ENCODE measurements at regions not wholly inside any gene's neighbourhood (a gene's known extent, or its start where the extent isn't known, plus 50 kb on each side); places are given as distances from the start of the nearest gene placed in this dataset.

DNA sequence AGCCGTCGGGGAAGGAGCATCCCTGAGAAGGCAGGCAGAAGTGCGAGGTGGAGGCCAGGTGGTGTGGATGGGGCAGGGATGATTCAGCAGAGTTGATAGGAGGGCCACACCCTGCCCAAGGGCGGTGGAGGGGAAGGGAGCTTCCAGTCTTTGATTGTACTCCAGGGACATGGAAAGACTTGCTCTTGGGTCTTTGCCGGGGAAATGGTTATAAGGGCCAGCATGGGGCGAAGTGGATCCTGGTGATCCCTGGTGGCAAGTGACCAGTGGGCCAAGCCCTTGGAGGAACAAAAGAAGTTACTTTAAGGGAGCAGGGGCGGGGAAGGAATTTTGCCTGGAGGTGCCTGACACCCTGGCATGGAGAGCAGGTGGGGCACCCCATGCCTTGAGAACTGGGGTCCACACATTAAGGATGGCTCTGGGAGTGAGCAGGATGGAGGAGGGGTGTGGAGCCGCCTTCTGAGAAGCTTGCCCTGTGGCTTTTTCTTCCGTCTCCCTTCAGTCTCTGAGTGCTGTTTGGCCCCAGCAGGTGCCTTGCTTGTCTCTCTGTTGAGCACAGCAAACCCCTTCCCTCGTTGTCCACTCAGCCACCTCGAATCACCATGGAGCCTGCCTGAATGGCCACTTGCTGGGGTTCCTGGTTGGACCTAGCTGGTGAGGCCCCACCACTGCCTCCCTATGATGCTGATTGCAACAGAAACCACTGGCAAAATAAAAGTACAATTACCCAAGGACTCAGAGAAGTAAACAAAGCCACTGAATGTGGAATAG is 83.9 kb downstream of the RAMP3 start:
- no peak overlapping the region for H3K4me3 ChIP-seq
- no peak for DNase-seq (ENCODE audit: low spot score)
- peaks cover 6% of the 10 kb centered on the region for H3K27me3 ChIP-seq
- H3K9me2 ChIP-seq (replicated peaks; ENCODE audit: insufficient read depth): no peaks in the 10 kb centered on the region
- no peaks in the 10 kb centered on the region for H3K9me3 ChIP-seq (ENCODE audit: low read depth)
- no peak overlapping the region for H3K27ac ChIP-seq
- no peaks in the 10 kb centered on the region for H3K36me3 ChIP-seq (replicated peaks; ENCODE audit: insufficient read depth, low read depth)
- no peak overlapping the region for H2AFZ ChIP-seq
- 79% methylated on average over 11 of the region's 11 CpGs for WGBS (ENCODE audit: low lambda C conversion rate, missing lambda C conversion rate)
- H4K20me1 ChIP-seq (ENCODE audit: insufficient read depth, poor library complexity, severe bottlenecking): no peaks in the 10 kb centered on the region
- H3K79me2 ChIP-seq: no peaks in the 10 kb centered on the region
- no peak overlapping the region for H3K4me2 ChIP-seq
- TF ChIP-seq EZH2 (IDR thresholded peaks at IDR 0.05; ENCODE audit: borderline replicate concordance): no peak
- TF ChIP-seq EZH2phosphoT487 (IDR thresholded peaks at IDR 0.05; ENCODE audit: low read depth, severe bottlenecking, unreplicated experiment): no peak
- TF ChIP-seq, protein P1, sequence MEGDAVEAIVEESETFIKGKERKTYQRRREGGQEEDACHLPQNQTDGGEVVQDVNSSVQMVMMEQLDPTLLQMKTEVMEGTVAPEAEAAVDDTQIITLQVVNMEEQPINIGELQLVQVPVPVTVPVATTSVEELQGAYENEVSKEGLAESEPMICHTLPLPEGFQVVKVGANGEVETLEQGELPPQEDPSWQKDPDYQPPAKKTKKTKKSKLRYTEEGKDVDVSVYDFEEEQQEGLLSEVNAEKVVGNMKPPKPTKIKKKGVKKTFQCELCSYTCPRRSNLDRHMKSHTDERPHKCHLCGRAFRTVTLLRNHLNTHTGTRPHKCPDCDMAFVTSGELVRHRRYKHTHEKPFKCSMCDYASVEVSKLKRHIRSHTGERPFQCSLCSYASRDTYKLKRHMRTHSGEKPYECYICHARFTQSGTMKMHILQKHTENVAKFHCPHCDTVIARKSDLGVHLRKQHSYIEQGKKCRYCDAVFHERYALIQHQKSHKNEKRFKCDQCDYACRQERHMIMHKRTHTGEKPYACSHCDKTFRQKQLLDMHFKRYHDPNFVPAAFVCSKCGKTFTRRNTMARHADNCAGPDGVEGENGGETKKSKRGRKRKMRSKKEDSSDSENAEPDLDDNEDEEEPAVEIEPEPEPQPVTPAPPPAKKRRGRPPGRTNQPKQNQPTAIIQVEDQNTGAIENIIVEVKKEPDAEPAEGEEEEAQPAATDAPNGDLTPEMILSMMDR (IDR thresholded peaks at IDR 0.05; ENCODE audit: poor library complexity): no peak
- no peaks in the 10 kb centered on the region for H3K4me1 ChIP-seq (ENCODE audit: insufficient read depth)

DNA sequence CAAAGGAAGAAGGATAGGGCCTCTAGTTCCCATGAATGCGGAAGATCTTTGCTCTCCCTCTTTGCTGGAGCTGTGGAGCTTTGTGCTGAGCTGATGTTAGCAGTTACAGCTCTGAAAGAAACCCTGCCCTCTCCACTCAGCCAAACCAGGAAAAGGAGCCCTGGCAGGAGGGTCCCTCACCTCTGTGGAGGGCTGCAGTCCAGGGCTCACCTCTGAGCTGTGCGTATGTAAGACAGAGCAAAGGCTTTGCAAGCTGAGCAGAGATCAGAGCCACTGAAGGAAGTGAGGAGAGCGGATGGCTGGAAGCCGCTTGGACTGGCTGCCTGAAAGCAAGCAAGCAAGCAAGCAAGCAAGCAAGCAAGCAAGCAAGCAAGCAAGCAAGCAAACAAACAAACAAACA is 84.7 kb downstream of the RAMP3 start:
- no peak overlapping the region for H3K4me2 ChIP-seq
- H4K20me1 ChIP-seq (ENCODE audit: insufficient read depth, poor library complexity, severe bottlenecking): no peaks in the 10 kb centered on the region
- no peaks in the 10 kb centered on the region for H3K36me3 ChIP-seq (replicated peaks; ENCODE audit: insufficient read depth, low read depth)
- H2AFZ ChIP-seq: no peak overlapping the region
- DNase-seq (ENCODE audit: low spot score): no peak
- no peak overlapping the region for H3K27ac ChIP-seq
- no peak overlapping the region for H3K4me3 ChIP-seq
- TF ChIP-seq EZH2phosphoT487 (IDR thresholded peaks at IDR 0.05; ENCODE audit: low read depth, severe bottlenecking, unreplicated experiment): no peak
- no peak for TF ChIP-seq EZH2 (IDR thresholded peaks at IDR 0.05; ENCODE audit: borderline replicate concordance)
- TF ChIP-seq, protein P1 (IDR thresholded peaks at IDR 0.05; ENCODE audit: poor library complexity): no peak
- no peaks in the 10 kb centered on the region for H3K79me2 ChIP-seq
- no peaks in the 10 kb centered on the region for H3K9me2 ChIP-seq (replicated peaks; ENCODE audit: insufficient read depth)
- WGBS (ENCODE audit: low lambda C conversion rate, missing lambda C conversion rate): 96% methylated on average over 4 of the region's 4 CpGs
- H3K4me1 ChIP-seq (ENCODE audit: insufficient read depth): no peaks in the 10 kb centered on the region
- peaks cover 4% of the 10 kb centered on the region for H3K27me3 ChIP-seq
- H3K9me3 ChIP-seq (ENCODE audit: low read depth): no peaks in the 10 kb centered on the region

DNA sequence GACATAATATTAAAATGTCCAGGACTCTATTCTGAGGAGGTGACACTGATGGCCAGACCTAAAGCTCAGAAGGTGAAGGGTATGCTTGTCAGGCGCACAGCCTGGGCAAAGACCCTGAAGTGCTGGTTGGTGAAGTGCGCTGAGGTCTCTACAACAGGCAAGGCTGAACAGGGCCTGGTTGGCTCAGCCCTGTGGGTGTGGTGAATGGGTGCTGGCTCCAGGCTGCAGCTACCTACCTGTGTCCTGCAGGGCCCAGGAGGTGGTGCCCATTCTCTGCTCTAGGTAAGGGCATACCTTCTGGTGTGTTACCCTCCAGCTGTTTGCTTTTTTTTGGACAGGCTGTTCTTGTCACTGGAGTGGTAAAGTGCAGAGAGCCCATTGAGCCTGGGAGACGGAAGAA is 85.1 kb downstream of the RAMP3 start:
- Histone ChIP-seq H3K9me2 (replicated peaks; ENCODE audit: insufficient read depth) (no peaks in the 10 kb centered on the region), H3K9me3 (ENCODE audit: low read depth) (no peaks in the 10 kb centered on the region), H3K4me1 (ENCODE audit: insufficient read depth) (no peaks in the 10 kb centered on the region), H2AFZ (no peak overlapping the region), H4K20me1 (ENCODE audit: insufficient read depth, poor library complexity, severe bottlenecking) (no peaks in the 10 kb centered on the region), H3K4me2 (no peak overlapping the region), H3K36me3 (replicated peaks; ENCODE audit: insufficient read depth, low read depth) (no peaks in the 10 kb centered on the region), H3K27me3 (peaks cover 4% of the 10 kb centered on the region), H3K4me3 (no peak overlapping the region), H3K79me2 (no peaks in the 10 kb centered on the region), H3K27ac (no peak overlapping the region)
- 73% methylated on average over 3 of the region's 3 CpGs for WGBS (ENCODE audit: low lambda C conversion rate, missing lambda C conversion rate)
- TF ChIP-seq, protein P1 (IDR thresholded peaks at IDR 0.05; ENCODE audit: poor library complexity): no peak
- TF ChIP-seq EZH2 (IDR thresholded peaks at IDR 0.05; ENCODE audit: borderline replicate concordance) (no peak), EZH2phosphoT487 (IDR thresholded peaks at IDR 0.05; ENCODE audit: low read depth, severe bottlenecking, unreplicated experiment) (no peak)
- DNase-seq (ENCODE audit: low spot score): no peak

Measured in hepatocyte (in vitro differentiated cells).